Endothelial cell of umbilical vein (primary cell): ENCODE measurements at regions not wholly inside any gene's neighbourhood (a gene's known extent, or its start where the extent isn't known, plus 50 kb on each side); places are given as distances from the start of the nearest gene placed in this dataset.

Source experiments
- BruUV-seq: library from RNA; stranded (reverse); fragments of 400-500 nt; replicated peaks from 2 replicates; lab custom pipeline; 2021; lab: Mats Ljungman, UMichigan
- CTCF ChIA-PET: fragments of 300-600, 350-600 bp; sonication (Branson Sonifier 250); formaldehyde crosslinking; loops from one replicate; lab custom pipeline; 2021; ENCODE audit warnings: antibody characterized with exemption, inconsistent platforms; lab: Charles Lee
- POLR2A ChIA-PET: fragments of 300-600, 350-600 bp; sonication (Branson Sonifier 250); formaldehyde crosslinking; loops from one replicate; lab custom pipeline; 2021; ENCODE audit warnings: antibody characterized with exemption, inconsistent platforms; lab: Charles Lee
- DNase-seq: peaks from one replicate; pipeline ENCODE4 v3.0.0-alpha.2; 2011; ENCODE audit warnings: low read depth, low spot score
- FAIRE-seq: peaks from 2 replicates; lab custom pipeline; 2011; peaks lifted over from hg19 to GRCh38; lab: Jason Lieb, UNC
- H2AFZ ChIP-seq: 2 replicates; pipeline ENCODE4 v1.6.0; 2012; ENCODE audit warnings: low read depth, low read length, control low read depth, inconsistent platforms
- H3K27ac ChIP-seq: 2 replicates; pipeline ENCODE4 v1.5.1; 2011; ENCODE audit warnings: low read depth, mild to moderate bottlenecking, control low read depth, low read length, moderate library complexity; ENCODE audit not compliant: insufficient read depth
- H3K27me3 ChIP-seq, 2 experiments: 2 replicates each; pipeline versions ENCODE4 v1.6.0 to v1.6.1; 2011; ENCODE audit warnings: low read length in 2 of 2, mixed read lengths in 1 of 2; ENCODE audit not compliant: control insufficient read depth in 2 of 2, insufficient read depth in 2 of 2
- H3K36me3 ChIP-seq, 2 experiments: 2 replicates in 1 of 2; 3 replicates in 1 of 2; pipeline ENCODE4 v1.5.1; 2011; ENCODE audit warnings: low read length in 2 of 2, mild to moderate bottlenecking in 1 of 2, moderate library complexity in 1 of 2; ENCODE audit not compliant: control insufficient read depth in 2 of 2, insufficient read depth in 2 of 2; ENCODE audit errors: extremely low read depth in 1 of 2
- H3K4me1 ChIP-seq: 3 replicates; pipeline ENCODE4 v1.5.1; 2011; ENCODE audit warnings: mild to moderate bottlenecking, low read length; ENCODE audit not compliant: control insufficient read depth, insufficient read depth; ENCODE audit errors: extremely low read depth
- H3K4me2 ChIP-seq: 2 replicates; pipeline ENCODE4 v1.6.1; 2011; ENCODE audit warnings: low read length, control low read depth, mixed read lengths; ENCODE audit not compliant: insufficient read depth
- H3K4me3 ChIP-seq, 3 experiments: fragments of 200-600 bp in 1 of 3; sonication (generic), shearing (Covaris generic) in 1 of 3; replicated peaks in 1 of 3; 2 replicates each; pipeline ENCODE4 v1.5.1; 2011 to 2016; ENCODE audit warnings: control low read depth in 3 of 3, low read length in 3 of 3, mild to moderate bottlenecking in 2 of 3, inconsistent platforms in 1 of 3, low read depth in 1 of 3, moderate library complexity in 1 of 3; ENCODE audit not compliant: insufficient read depth in 1 of 3
- H3K79me2 ChIP-seq: 2 replicates; pipeline ENCODE4 v1.6.0; 2012; ENCODE audit warnings: low read length, inconsistent platforms; ENCODE audit not compliant: control insufficient read depth, insufficient read depth
- H3K9ac ChIP-seq: replicated peaks from 2 replicates; pipeline ENCODE3; 2011; ENCODE audit warnings: low read length, control low read depth; ENCODE audit not compliant: insufficient read depth; ENCODE audit errors: extremely low read depth
- H3K9me1 ChIP-seq: replicated peaks from 3 replicates; pipeline ENCODE4 v1.6.0; 2011; ENCODE audit warnings: mild to moderate bottlenecking, low read length; ENCODE audit not compliant: control insufficient read depth, insufficient read depth; ENCODE audit errors: extremely low read depth
- H3K9me3 ChIP-seq: replicated peaks from 2 replicates; pipeline ENCODE4 v1.5.1; 2012; ENCODE audit warnings: low read length, inconsistent platforms; ENCODE audit not compliant: control insufficient read depth, insufficient read depth
- H4K20me1 ChIP-seq: replicated peaks from 2 replicates; pipeline ENCODE3; 2011; ENCODE audit warnings: mild to moderate bottlenecking, low read length; ENCODE audit not compliant: control insufficient read depth, insufficient read depth; ENCODE audit errors: extremely low read depth
- CTCF ChIP-seq, 2 donors: IDR thresholded peaks; 1 replicate in 1 of 2; 2 replicates in 1 of 2; pipeline ENCODE4 v1.5.1; 2011; ENCODE audit warnings: low read length in 2 of 2, mild to moderate bottlenecking in 2 of 2, moderate library complexity in 2 of 2, control low read depth in 1 of 2, inconsistent platforms in 1 of 2, low read depth in 1 of 2; ENCODE audit not compliant: insufficient read depth in 1 of 2; ENCODE audit errors: extremely low read depth in 1 of 2
- EZH2 ChIP-seq: IDR thresholded peaks from 2 replicates; pipeline ENCODE4 v1.6.1; 2012; ENCODE audit warnings: borderline replicate concordance, low read depth, mild to moderate bottlenecking, moderate library complexity, low read length, inconsistent platforms; ENCODE audit not compliant: severe bottlenecking
- FOS ChIP-seq: IDR thresholded peaks from 2 replicates; pipeline ENCODE4 v1.6.1; 2011; ENCODE audit warnings: mild to moderate bottlenecking, low read length, moderate library complexity, borderline replicate concordance; ENCODE audit not compliant: insufficient read depth
- GATA2 ChIP-seq: IDR thresholded peaks from 2 replicates; pipeline ENCODE4 v1.7.0; 2011; ENCODE audit warnings: low read depth, mild to moderate bottlenecking, moderate library complexity, mixed read lengths, low read length; ENCODE audit not compliant: insufficient read length, insufficient read depth
- JUN ChIP-seq: IDR thresholded peaks from 2 replicates; pipeline ENCODE4 v1.6.1; 2011; ENCODE audit warnings: borderline replicate concordance, low read depth; ENCODE audit not compliant: insufficient read length, insufficient read depth
- MAX ChIP-seq: IDR thresholded peaks from 2 replicates; pipeline ENCODE4 v1.6.1; 2011; ENCODE audit not compliant: insufficient read depth, insufficient read length
- MYC ChIP-seq: IDR thresholded peaks from one replicate; pipeline ENCODE4 v1.6.1; 2011; ENCODE audit warnings: mild to moderate bottlenecking, low read depth, low read length
- POLR2A ChIP-seq: IDR thresholded peaks from 2 replicates; pipeline ENCODE4 v1.6.1; 2012; ENCODE audit warnings: low read depth, mild to moderate bottlenecking, control low read depth, low read length
- POLR2AphosphoS5 ChIP-seq: IDR thresholded peaks from 2 replicates; pipeline ENCODE4 v1.6.1; 2012; ENCODE audit warnings: low read depth, mild to moderate bottlenecking, control low read depth, low read length, moderate library complexity; ENCODE audit not compliant: insufficient read depth
- dilution Hi-C: fragments of 300-500 bp; cut with MboI; formaldehyde crosslinking; loops from one replicate; pipeline ENCODE4 v1.15.0; 2019; ENCODE audit warnings: low sequenced_read_pairs; ENCODE audit not compliant: extremely low pct_ligation_motif_present
- intact Hi-C: fragments of 100-400 bp; cut with micrococcal nuclease; formaldehyde crosslinking; loops from one replicate; pipeline ENCODE4 v1.10.0; 2022

GRCh38 chr15:70356919-70357318 is 259.2 kb upstream of the TLE3 start:
- dilution Hi-C loops (no loop called here), intact Hi-C loops (no loop called here)
- H4K20me1 ChIP-seq = no peaks in the 10 kb centered on the region
- H2AFZ ChIP-seq = no peak overlapping the region
- H3K9ac ChIP-seq = no peak overlapping the region
- no peak for DNase-seq
- no peak overlapping the region for H3K4me2 ChIP-seq
- H3K79me2 ChIP-seq = no peaks in the 10 kb centered on the region
- H3K27me3 ChIP-seq = no peaks in the 10 kb centered on the region
- no peak overlapping the region for H3K27ac ChIP-seq
- ChIA-PET POLR2A (no interaction called here), CTCF (no interaction called here)
- H3K9me3 ChIP-seq = no peaks in the 10 kb centered on the region
- TF ChIP-seq FOS (no peak), EZH2 (no peak), MYC (no peak), POLR2AphosphoS5 (no peak), JUN (no peak), CTCF (IDR thresholded peaks at IDR 0.05; ENCODE audit: extremely low read depth in 1 of 2, insufficient read depth in 1 of 2, low read depth in 1 of 2, low read length in 2 of 2) (no peak), MAX (no peak), GATA2 (no peak), POLR2A (no peak)
- no peaks in the 10 kb centered on the region for H3K4me1 ChIP-seq
- H3K9me1 ChIP-seq = no peaks in the 10 kb centered on the region
- FAIRE-seq = no peak
- H3K4me3 ChIP-seq = no peak overlapping the region
- BruUV-seq = no TSS peak
- no peaks in the 10 kb centered on the region for H3K36me3 ChIP-seq
